ENCODE measurements at regions not wholly inside any gene's neighbourhood (a gene's known extent, or its start where the extent isn't known, plus 50 kb on each side); places are given as distances from the start of the nearest gene placed in this dataset.
"Not testable (repeated sequence)": the region's sequence is repeated elsewhere in the genome, so short reads cannot be mapped to it uniquely, and the experiment has no call there.

GRCh38 chrY:3491423-3491822 is 87.4 kb upstream of the TGIF2LY start:
- H3K27me3 Mint-ChIP-seq; H3K4me1 Mint-ChIP-seq; H3K36me3 Mint-ChIP-seq (ENCODE audit: low read depth); H3K27ac Mint-ChIP-seq; CTCF ChIA-PET; intact Hi-C loops (cut with DNase I, micrococcal nuclease); H3K4me3 Mint-ChIP-seq; POLR2A ChIA-PET; H3K9me3 Mint-ChIP-seq (ENCODE audit: low read depth): not testable (repeated sequence)
- peak; percentile 60 for ATAC-seq
- peak; percentile 3 for DNase-seq

GRCh38 chrY:3494539-3494938 is 84.3 kb upstream of the TGIF2LY start:
- H3K4me3 Mint-ChIP-seq; H3K27ac Mint-ChIP-seq; DNase-seq; H3K27me3 Mint-ChIP-seq; H3K36me3 Mint-ChIP-seq (ENCODE audit: low read depth); H3K4me1 Mint-ChIP-seq; H3K9me3 Mint-ChIP-seq (ENCODE audit: low read depth); intact Hi-C loops (cut with DNase I, micrococcal nuclease); POLR2A ChIA-PET; ATAC-seq; CTCF ChIA-PET: not testable (repeated sequence)

GRCh38 chrY:3527040-3527439 is 51.8 kb upstream of the TGIF2LY start:
- intact Hi-C loops (cut with DNase I, micrococcal nuclease); POLR2A ChIA-PET; H3K9me3 Mint-ChIP-seq (ENCODE audit: low read depth); H3K27me3 Mint-ChIP-seq; H3K36me3 Mint-ChIP-seq (ENCODE audit: low read depth); H3K4me3 Mint-ChIP-seq; CTCF ChIA-PET; H3K27ac Mint-ChIP-seq; H3K4me1 Mint-ChIP-seq: not testable (repeated sequence)
- ATAC-seq = peak; percentile 83
- DNase-seq = peak; percentile 27
